Ovary (tissue), 7 donors: ENCODE measurements at regions not wholly inside any gene's neighbourhood (a gene's known extent, or its start where the extent isn't known, plus 50 kb on each side); places are given as distances from the start of the nearest gene placed in this dataset.

Experiments
- DNase-seq, 5 donors: peaks; one replicate each; pipeline ENCODE4 v3.0.0-alpha.2; 2019 to 2020
- H3K27ac ChIP-seq, 2 donors: fragments of 200-600 bp; one replicate each; pipeline versions ENCODE4 v1.5.1 to v1.8.0; 2019 to 2022
- H3K27me3 ChIP-seq: fragments of 200-600 bp; one replicate; pipeline ENCODE4 v1.8.0; 2022
- H3K36me3 ChIP-seq: fragments of 200-600 bp; sonication (generic); one replicate; pipeline ENCODE4 v1.5.1; 2019
- H3K4me1 ChIP-seq: one replicate; pipeline ENCODE4 v1.8.1; 2013; ENCODE audit warnings: mild to moderate bottlenecking, moderate library complexity; ENCODE audit not compliant: insufficient read depth
- H3K4me3 ChIP-seq: fragments of 200-600 bp; sonication (generic); one replicate; pipeline ENCODE4 v1.5.1; 2017
- H3K9me3 ChIP-seq, 2 donors: fragments of 200-600 bp in 1 of 2; sonication (generic) in 1 of 2; one replicate each; pipeline versions ENCODE4 v1.5.1 to v1.8.1; 2013 to 2019; ENCODE audit warnings: mild to moderate bottlenecking in 1 of 2, moderate library complexity in 1 of 2
- EP300 ChIP-seq: sonication (generic); formaldehyde crosslinking; IDR thresholded peaks from one replicate; pipeline ENCODE4 v1.6.1; 2017; ENCODE audit warnings: antibody characterized with exemption
- POLR2A ChIP-seq: fragments of 450-650 bp; IDR thresholded peaks from one replicate; pipeline ENCODE4 v1.6.1; 2017; ENCODE audit warnings: antibody characterized with exemption, mild to moderate bottlenecking, moderate library complexity
- WGBS, 3 donors: extraction: QIAGEN DNeasy Blood & Tissue Kit in 1 of 3; methylation state at CpG; one replicate each; pipeline versions ENCODE4 v1.1.5 to v1.1.7; 2013 to 2017; 5-methylcytosine and 5-hydroxymethylcytosine counted together
- intact Hi-C, 4 donors: fragments of 100-400 bp; cut with DNase I; formaldehyde crosslinking; loops; one replicate each; pipeline versions ENCODE4 v1.11.0 to v1.15.1; 2022 to 2023
- TF ChIP-seq, protein P1 (sequence below), 3 donors: fragments of 450-650 bp in 2 of 3; fragments of 200-600 bp in 1 of 3; IDR thresholded peaks; one replicate each; pipeline versions ENCODE4 v1.5.1 to v1.8.0; 2016 to 2022; ENCODE audit warnings: antibody characterized with exemption in 3 of 3, mild to moderate bottlenecking in 1 of 3
- donor health status: DM: no; HTN: no; CAD: no; lungs with moderate emphysema.
- donor health status: DM: no; HTN: no; CAD: no.
- donor health status: Bipolar disorder and iron deficiency.
- donor health status: DM: no; HTN: no; CAD: no.
- donor health status: DM: yes; HTN: yes; CAD: no.

DNA sequence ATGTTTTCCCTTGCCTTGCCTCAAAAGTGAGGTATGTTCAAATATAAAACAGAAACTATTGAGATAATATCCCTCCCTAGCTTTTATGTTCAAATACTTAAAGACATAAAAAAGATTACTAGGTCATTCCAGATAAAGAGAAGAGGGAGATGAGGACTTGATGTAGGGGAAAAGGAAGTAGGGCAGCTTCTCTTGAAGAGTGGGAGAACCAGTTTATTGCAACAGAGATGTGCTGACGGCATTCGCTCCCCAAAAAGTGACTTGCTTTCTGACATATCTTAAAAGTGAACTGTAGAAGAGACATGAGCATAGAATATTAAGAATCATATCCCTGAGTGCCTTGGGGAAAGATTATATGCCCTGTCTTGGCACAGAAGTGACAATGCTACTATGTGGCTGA is 330.2 kb upstream of the NREP start:
- Histone ChIP-seq H3K4me3 (no peak overlapping the region), H3K4me1 (no peaks in the 10 kb centered on the region), H3K27me3 (no peaks in the 10 kb centered on the region), H3K36me3 (no peaks in the 10 kb centered on the region), H3K27ac (no peak overlapping the region), H3K9me3 (no peaks in the 10 kb centered on the region)
- TF ChIP-seq EP300 (no peak), POLR2A (no peak)
- TF ChIP-seq, protein P1, sequence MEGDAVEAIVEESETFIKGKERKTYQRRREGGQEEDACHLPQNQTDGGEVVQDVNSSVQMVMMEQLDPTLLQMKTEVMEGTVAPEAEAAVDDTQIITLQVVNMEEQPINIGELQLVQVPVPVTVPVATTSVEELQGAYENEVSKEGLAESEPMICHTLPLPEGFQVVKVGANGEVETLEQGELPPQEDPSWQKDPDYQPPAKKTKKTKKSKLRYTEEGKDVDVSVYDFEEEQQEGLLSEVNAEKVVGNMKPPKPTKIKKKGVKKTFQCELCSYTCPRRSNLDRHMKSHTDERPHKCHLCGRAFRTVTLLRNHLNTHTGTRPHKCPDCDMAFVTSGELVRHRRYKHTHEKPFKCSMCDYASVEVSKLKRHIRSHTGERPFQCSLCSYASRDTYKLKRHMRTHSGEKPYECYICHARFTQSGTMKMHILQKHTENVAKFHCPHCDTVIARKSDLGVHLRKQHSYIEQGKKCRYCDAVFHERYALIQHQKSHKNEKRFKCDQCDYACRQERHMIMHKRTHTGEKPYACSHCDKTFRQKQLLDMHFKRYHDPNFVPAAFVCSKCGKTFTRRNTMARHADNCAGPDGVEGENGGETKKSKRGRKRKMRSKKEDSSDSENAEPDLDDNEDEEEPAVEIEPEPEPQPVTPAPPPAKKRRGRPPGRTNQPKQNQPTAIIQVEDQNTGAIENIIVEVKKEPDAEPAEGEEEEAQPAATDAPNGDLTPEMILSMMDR (IDR thresholded peaks at IDR 0.05) = no peak
- 72 to 75% (median 74%) methylated on average over 2 of the region's 2 CpGs for WGBS, 3 donors
- intact Hi-C loops = no loop called here
- no peak for DNase-seq

DNA sequence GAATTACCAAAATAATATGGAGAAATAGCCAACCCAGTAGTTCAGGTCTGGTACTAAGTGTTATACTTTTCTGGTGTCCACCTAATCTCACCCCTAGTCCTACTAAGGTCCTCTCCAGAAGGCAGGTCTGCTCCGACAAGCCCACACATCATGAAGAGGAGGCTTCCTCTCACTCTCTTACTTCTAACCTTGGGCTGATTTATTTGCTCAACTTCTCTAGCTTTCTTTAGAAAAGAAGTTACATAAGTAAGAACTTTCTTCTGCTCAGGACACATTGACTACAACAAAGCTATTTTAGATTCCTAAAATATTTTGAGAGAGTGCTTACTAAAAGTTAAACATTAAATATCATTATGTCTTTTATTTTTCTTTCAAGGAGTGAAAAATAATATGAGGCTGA is 329.7 kb upstream of the NREP start:
- TF ChIP-seq POLR2A = no peak
- TF ChIP-seq, protein P1 (IDR thresholded peaks at IDR 0.05) = no peak
- TF ChIP-seq EP300 = no peak
- intact Hi-C loops = no loop called here
- Histone ChIP-seq H3K4me3 (no peak overlapping the region), H3K36me3 (no peaks in the 10 kb centered on the region), H3K27me3 (no peaks in the 10 kb centered on the region), H3K9me3 (no peaks in the 10 kb centered on the region), H3K27ac (no peak overlapping the region), H3K4me1 (no peaks in the 10 kb centered on the region)
- WGBS, 3 donors = 14 to 49% (median 28%) methylated on average over 1 of the region's 1 CpG
- no peak for DNase-seq

DNA sequence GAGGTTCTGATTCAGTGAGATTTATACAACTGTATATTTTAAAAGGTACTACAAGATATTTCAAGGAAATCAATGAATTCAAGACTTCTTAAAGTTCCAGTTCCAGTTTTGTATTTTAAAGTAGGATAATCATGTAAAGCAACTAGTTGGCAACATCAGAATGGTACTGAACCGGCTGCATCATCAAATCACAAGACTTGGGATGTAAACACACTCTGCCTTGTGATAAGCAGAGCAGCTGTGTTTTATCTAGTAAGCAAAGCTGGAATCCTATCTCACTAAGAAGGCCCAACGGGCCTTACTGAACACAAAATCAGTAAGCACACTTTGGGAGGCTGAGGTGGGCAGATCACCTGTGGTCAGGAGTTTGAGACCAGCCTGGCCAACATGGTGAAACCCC is 327.2 kb upstream of the NREP start:
- Histone ChIP-seq H3K36me3 (no peaks in the 10 kb centered on the region), H3K9me3 (no peaks in the 10 kb centered on the region), H3K4me3 (no peak overlapping the region), H3K4me1 (no peaks in the 10 kb centered on the region), H3K27me3 (no peaks in the 10 kb centered on the region), H3K27ac (no peak overlapping the region)
- DNase-seq = no peak
- WGBS, 3 donors = 6 to 20% (median 11%) methylated on average over 2 of the region's 2 CpGs
- intact Hi-C loops = no loop called here
- TF ChIP-seq, protein P1 (IDR thresholded peaks at IDR 0.05) = no peak
- TF ChIP-seq POLR2A (no peak), EP300 (no peak)

DNA sequence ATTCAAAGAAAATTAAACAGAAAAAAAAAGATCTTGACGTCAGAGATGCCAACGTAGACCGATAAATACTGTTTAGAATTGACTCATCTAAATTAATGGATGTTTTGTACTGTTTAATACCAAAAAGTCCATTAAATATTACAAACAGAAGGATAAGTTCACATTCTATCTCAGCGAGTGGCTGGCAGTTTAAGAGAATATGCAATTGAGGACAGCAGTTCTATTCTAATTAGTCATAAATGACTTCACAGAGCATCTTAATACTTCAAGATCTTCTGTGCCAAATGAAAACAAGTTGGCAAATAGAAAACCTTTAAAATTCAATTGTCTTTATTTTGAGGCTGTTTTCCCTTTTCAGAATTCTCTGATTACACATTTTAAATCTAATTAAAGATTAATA is 326.6 kb upstream of the NREP start:
- H3K4me1 ChIP-seq = no peaks in the 10 kb centered on the region
- H3K4me3 ChIP-seq = no peak overlapping the region
- no peaks in the 10 kb centered on the region for H3K27me3 ChIP-seq
- intact Hi-C loops = no loop called here
- no peaks in the 10 kb centered on the region for H3K9me3 ChIP-seq
- no peaks in the 10 kb centered on the region for H3K36me3 ChIP-seq
- no peak for TF ChIP-seq POLR2A
- TF ChIP-seq, protein P1 (IDR thresholded peaks at IDR 0.05) = no peak
- no peak for TF ChIP-seq EP300
- H3K27ac ChIP-seq = no peak overlapping the region
- no peak for DNase-seq
- 70 to 78% (median 75%) methylated on average over 4 of the region's 4 CpGs for WGBS, 3 donors

DNA sequence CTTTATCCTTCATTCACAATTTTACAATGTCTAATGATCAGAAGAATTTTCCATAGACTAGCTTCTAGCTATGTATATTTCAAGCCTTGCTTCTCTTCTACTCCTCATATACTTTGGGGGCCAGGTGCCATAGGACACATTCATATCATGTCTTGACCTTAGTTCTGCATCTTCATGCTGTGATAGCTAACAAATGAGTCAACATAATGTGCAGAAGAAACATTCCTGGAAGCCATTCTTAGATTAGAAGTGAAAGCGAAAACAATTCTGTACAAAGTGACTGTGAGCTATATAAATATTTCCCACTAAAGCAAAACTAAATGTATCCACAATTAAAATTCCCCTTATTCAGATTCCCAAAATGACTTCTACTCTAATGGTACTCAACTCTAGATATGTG is 320.2 kb upstream of the NREP start:
- Histone ChIP-seq H3K36me3 (no peaks in the 10 kb centered on the region), H3K27ac (no peak overlapping the region), H3K4me1 (no peaks in the 10 kb centered on the region), H3K27me3 (no peaks in the 10 kb centered on the region), H3K9me3 (no peaks in the 10 kb centered on the region), H3K4me3 (no peak overlapping the region)
- 59 to 81% (median 63%) methylated on average over 1 of the region's 1 CpG for WGBS, 3 donors
- no peak for DNase-seq
- TF ChIP-seq POLR2A = no peak
- no peak for TF ChIP-seq EP300
- TF ChIP-seq, protein P1 (IDR thresholded peaks at IDR 0.05) = no peak
- intact Hi-C loops = no loop called here
